IMR-90 (cell line): ENCODE measurements at regions not wholly inside any gene's neighbourhood (a gene's known extent, or its start where the extent isn't known, plus 50 kb on each side); places are given as distances from the start of the nearest gene placed in this dataset.

ENCODE experiments used
- BHLHE40 ChIP-seq: fragments of 150-350 bp; IDR thresholded peaks from 2 replicates; pipeline ENCODE4 v1.6.1; 2016; ENCODE audit warnings: mild to moderate bottlenecking, low read depth, low read length
- CEBPB ChIP-seq: IDR thresholded peaks from 2 replicates; pipeline ENCODE4 v1.6.1; 2012; ENCODE audit warnings: low read depth, low read length, improper control_type of control experiment
- CHD1 ChIP-seq: IDR thresholded peaks from 2 replicates; pipeline ENCODE4 v1.6.1; 2012; ENCODE audit warnings: low read depth, low read length, improper control_type of control experiment
- CTCF ChIP-seq: conservative IDR thresholded peaks from 2 replicates; pipeline ENCODE4 v1.5.1; 2012; ENCODE audit warnings: mild to moderate bottlenecking, low read depth, low read length, improper control_type of control experiment
- ELK1 ChIP-seq: fragments of 150-350 bp; IDR thresholded peaks from 2 replicates; pipeline ENCODE4 v1.6.1; 2016; ENCODE audit warnings: low read depth, mild to moderate bottlenecking, low read length, moderate library complexity, borderline replicate concordance
- MXI1 ChIP-seq: IDR thresholded peaks from 2 replicates; pipeline ENCODE4 v1.6.1; 2012; ENCODE audit warnings: low read depth, mild to moderate bottlenecking, low read length, moderate library complexity, borderline replicate concordance
- NFE2L2 ChIP-seq: fragments of 150-350 bp; IDR thresholded peaks from 2 replicates; pipeline ENCODE4 v1.6.1; 2016; ENCODE audit warnings: low read depth, mild to moderate bottlenecking, low read length
- POLR2A ChIP-seq: IDR thresholded peaks from 2 replicates; pipeline ENCODE4 v1.6.1; 2012; ENCODE audit warnings: mild to moderate bottlenecking, low read depth, low read length
- RAD21 ChIP-seq: IDR thresholded peaks from 2 replicates; pipeline ENCODE4 v1.6.1; 2012; ENCODE audit warnings: low read length, improper control_type of control experiment
- RCOR1 ChIP-seq: IDR thresholded peaks from 2 replicates; pipeline ENCODE4 v1.6.1; 2012; ENCODE audit warnings: mild to moderate bottlenecking, low read length, improper control_type of control experiment; ENCODE audit not compliant: insufficient replicate concordance
- RFX5 ChIP-seq: IDR thresholded peaks from 2 replicates; pipeline ENCODE4 v1.8.0; 2012; ENCODE audit warnings: low read depth, mild to moderate bottlenecking, low read length, moderate library complexity
- SMC3 ChIP-seq: fragments of 150-350 bp; IDR thresholded peaks from 2 replicates; pipeline ENCODE4 v1.6.1; 2016; ENCODE audit warnings: low read depth, mild to moderate bottlenecking, antibody characterized with exemption, low read length, moderate library complexity
- USF2 ChIP-seq: fragments of 150-350 bp; IDR thresholded peaks from 2 replicates; pipeline ENCODE4 v1.6.1; 2017; ENCODE audit warnings: mild to moderate bottlenecking, antibody characterized with exemption, low read length, low read depth

GRCh38 chr11:32002311-32002710 lies 88.6 kb upstream of the RCN1 start:
- TF ChIP-seq CTCF (no peak), USF2 (no peak), RAD21 (no peak), RFX5 (no peak), SMC3 (no peak), POLR2A (no peak), MXI1 (no peak), CEBPB (no peak), RCOR1 (no peak), BHLHE40 (no peak), CHD1 (no peak), ELK1 (no peak), NFE2L2 (no peak)
